ENCODE measurements at regions not wholly inside any gene's neighbourhood (a gene's known extent, or its start where the extent isn't known, plus 50 kb on each side); places are given as distances from the start of the nearest gene placed in this dataset.
A peak's percentile ranks its signal among the peaks of the same experiment; 100 is the strongest.

DNA sequence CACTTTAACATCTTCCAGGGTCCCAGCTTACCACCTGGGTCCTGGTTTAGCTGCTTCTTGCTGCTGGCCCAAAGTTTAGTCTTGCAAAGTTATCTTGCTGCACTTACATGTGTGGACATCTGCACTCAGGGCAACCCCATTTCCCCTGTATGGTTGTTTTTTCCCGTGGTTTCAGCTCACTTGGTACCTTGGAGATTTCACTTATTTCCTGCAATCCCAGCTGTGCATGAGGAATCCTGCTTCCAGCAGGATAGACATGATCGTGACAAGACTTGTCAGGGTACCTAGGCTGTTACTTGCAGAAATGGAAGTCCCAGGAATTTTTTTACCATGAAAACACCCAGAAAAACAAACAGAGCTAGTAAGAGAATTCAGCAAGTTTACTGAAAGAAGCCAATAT is 95.9 kb upstream of the LEP start:
- no peak for DNase-seq (ENCODE audit: low read depth in 3 of 3, low spot score in 2 of 3)

DNA sequence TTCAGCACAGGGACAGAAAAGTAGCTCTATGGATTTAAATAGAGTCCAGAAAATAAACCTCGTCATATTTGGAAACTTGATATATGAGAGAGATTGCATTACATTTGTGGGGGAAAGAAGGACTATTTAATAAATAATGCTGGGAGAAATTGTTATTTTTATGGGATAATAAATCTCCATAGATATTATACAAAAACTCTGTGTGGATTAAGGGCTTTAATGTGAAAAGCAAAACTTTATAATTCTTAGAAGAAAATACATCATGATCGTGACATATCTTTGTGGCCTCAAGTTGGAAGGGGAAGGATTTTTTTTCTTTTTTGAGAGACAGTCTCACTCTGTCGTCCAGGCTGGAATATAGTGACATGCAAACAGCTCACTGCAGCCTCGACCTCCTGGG is 95.0 kb upstream of the LEP start:
- no peak for DNase-seq (ENCODE audit: low read depth in 3 of 3, low spot score in 2 of 3)

DNA sequence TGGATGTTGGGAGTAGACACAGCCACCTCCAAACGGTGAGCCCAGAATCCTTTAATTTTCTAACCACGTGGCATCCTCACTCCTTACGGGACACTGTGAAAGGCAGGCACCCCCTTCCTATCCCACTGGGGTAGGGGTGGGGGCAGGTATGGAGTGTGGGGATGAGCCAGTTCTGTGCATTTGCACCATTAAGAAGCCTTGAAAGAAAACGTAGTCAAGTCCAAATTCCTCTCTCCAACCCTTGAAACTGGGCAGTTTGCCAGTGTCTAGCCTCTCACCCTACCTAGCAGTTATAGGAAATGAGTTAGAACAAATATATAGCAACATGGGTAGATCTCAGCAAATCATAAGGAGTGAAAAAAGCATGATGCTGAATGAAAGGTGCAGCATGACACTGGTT is 92.4 kb upstream of the LEP start:
- no peak for DNase-seq (ENCODE audit: low read depth in 3 of 3, low spot score in 2 of 3)

DNA sequence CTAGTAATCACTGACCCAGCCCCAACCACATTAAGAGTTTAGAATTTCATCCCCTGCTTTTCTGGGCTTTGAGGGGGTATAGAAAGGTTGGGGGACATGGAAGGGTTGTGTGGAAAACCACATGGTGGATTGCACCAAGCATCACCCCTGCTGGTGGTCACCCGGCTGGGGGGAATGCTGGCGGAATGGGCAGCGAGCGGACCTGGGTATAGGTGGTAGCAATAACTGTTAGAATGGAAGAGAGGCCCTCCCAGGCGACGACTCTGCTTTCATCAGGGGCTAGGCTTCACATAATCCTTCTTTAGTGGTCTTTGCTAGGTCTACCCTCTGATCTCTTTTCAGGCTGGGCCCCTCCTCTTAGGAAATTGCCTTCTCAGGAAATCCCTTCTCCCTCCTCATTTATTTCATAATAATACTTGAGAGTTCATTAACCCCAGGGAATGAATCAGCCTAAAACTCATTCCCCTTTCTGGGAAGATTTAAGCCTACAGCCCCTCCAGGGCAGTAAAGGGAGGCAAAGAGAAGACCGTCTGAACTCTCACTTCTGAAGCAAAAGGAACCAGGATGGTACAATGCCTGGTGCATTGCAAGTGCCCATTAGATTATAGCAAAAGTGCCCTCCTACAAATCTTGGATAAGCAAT is 90.7 kb upstream of the LEP start:
- no peak for DNase-seq (ENCODE audit: low read depth in 3 of 3, low spot score in 2 of 3)

DNA sequence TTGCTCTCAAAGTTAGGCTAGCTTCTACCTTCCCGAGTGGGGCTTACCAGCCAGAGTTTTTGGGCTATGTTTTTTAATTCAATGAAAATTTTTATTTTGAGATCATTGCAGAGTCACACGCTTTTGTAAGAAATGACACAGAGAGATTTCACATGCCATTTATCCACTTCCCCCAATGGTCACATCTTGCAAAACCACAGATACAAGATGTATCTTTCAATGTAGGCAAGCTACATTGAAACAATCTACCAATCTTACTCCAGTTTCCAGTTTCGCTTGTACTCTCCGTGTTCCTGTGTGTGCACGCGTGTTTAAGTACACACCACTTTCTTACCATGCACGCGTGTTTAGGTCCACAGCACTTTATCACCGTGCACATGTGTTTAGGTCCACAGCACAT is 89.4 kb upstream of the LEP start:
- no peak for DNase-seq (ENCODE audit: low read depth in 3 of 3, low spot score in 2 of 3)

DNA sequence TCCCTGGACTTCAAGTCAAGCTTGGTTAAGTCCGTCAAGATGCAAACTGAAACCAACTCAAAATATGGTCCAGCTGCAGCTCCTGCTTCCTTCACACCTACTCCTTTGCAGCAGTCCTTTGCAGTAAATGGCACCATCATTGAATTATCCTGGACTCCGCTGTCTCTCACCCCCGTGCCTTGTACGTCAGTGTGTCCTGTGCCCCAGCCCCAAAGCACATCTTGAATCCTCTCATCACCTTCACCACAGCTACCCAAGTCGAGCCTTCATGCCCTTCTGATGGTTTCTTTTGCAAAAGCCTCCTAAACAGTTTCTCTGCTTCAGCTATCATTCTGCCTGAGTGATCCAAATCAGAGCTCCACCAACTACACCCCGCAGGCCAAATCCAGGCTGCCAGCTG is 88.4 kb upstream of the LEP start:
- no peak for DNase-seq (ENCODE audit: low read depth in 3 of 3, low spot score in 2 of 3)

DNA sequence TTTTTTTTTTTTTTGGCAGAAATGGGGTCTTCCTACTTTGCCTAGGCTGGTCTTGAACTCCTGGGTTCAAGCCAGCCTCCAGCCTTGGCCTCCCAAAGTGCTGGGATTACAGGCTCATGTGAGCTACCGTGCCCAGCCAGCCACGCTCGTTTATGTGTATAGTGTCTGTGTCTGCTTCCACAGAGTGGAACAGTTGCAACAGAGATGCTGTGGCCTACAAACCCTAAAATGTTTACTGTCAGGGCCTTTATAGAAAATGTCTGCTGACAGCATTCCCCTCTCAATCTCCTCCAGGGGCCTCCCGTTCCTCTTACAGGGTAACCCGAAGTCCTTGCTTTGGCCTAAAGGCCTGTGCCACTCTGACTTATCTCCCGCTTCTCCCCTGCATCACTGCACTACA is 87.6 kb upstream of the LEP start:
- DNase-seq (ENCODE audit: low read depth in 3 of 3, low spot score in 2 of 3): no peak

DNA sequence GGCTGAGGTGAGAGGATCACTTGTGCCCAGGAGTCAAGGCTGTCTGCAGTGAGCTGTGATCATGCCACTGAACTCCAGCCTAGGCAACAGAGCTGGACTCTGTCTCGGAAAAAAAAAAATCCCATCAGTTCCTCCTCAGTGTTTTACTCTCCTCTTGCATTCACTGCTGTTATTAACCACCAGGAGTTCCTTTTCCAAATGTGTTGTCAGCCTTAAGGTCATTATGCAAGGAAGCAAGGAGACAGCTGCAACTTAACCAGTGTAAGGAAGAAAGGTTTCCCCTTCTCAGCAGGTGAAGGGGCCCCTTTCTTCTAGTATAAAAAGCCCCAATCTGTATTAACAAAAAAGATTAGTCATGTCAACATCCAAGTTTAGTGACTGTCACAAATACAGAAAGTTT is 86.6 kb upstream of the LEP start:
- DNase-seq (ENCODE audit: low read depth in 3 of 3, low spot score in 2 of 3): no peak

DNA sequence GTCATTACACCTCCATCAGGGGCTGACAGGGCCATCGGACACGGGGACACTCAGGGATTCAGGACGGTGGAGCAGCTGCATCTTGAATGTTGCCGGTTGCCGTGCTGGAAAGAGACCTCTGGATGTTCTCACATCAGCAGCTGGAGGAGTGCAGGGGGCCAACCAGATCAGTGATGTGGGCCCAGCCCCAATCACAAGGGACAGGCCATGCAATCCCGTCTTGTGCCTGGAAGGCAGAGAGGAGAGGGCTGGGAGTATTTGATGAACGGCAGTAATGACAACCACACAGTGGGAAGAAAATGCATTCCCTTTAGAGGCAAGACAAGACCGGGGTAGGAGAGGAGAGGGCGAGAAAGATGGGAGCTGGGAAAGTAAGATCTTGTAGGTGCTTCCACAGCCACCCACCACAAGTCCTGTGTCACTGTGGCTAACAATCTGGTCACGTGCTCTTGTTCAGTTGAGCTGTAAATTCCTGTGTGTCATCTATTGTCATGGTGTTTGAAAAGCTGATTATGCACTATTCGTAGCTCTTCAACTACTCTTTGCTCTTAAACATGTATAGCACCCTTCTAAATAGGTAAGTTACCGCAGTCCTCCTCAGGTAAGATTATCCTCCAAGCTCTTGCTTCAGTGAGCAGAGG is 85.9 kb upstream of the LEP start:
- no peak for DNase-seq (ENCODE audit: low read depth in 3 of 3, low spot score in 2 of 3)

DNA sequence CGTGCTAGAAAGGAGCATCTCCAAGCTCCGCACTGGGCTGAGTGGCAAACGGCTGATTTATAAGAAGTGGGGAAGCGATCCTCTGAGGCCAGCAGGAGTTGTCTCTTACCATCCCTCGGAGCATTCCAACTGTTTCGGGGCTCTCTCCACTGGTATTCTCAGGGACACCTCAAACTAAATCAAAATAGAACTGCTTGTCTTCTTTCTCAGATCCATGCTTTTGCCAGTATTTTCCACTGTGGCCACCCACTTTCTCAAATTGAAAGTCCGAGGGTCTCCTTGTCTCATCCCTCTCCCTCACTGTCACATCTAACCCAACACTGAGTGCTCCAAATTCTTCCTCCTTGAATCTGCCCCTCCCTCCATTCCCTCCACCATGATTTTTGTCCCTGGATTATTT is 83.2 kb upstream of the LEP start:
- no peak for DNase-seq (ENCODE audit: low read depth in 3 of 3, low spot score in 2 of 3)

DNA sequence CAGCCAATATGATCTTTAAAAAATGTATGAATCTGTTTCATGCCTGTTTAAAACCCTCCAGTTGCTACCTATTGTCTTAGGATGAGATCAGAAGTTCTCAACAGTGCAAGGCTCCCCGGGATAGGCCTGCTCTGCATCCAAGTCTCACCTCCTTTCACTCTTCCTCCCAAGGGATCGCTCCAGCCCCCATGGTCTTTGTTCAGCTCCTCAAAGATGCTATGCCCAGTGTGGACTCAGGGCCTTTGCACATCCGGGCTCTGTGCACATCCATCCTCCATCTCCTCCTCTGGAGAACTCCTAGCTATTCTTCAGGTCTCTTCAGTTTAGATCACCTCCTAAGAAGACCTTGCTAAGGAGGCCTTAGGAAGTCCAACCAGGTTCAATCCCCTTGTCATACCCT is 82.7 kb upstream of the LEP start:
- DNase-seq (ENCODE audit: low read depth in 3 of 3, low spot score in 2 of 3): no peak

DNA sequence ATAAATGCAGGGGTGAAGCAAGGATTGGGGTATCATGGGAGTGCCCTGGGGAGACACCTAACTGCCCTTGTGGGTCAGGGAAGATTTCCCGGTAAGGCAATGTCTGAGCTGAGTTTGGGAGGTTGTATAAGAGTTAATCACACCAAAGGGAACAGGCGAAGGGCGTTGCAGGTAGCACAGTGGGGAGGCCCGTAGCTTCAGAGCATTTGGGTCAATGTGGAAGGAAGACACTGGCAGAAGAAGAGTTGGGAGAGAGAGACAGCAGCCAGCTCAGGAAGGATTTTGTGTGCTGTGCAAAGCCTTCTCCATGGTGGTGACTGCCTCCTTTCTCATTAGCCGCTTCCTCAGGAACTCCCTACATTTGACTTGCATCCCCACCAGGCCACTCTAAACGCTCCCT is 80.8 kb upstream of the LEP start:
- DNase-seq (ENCODE audit: low read depth in 3 of 3, low spot score in 2 of 3): no peak

DNA sequence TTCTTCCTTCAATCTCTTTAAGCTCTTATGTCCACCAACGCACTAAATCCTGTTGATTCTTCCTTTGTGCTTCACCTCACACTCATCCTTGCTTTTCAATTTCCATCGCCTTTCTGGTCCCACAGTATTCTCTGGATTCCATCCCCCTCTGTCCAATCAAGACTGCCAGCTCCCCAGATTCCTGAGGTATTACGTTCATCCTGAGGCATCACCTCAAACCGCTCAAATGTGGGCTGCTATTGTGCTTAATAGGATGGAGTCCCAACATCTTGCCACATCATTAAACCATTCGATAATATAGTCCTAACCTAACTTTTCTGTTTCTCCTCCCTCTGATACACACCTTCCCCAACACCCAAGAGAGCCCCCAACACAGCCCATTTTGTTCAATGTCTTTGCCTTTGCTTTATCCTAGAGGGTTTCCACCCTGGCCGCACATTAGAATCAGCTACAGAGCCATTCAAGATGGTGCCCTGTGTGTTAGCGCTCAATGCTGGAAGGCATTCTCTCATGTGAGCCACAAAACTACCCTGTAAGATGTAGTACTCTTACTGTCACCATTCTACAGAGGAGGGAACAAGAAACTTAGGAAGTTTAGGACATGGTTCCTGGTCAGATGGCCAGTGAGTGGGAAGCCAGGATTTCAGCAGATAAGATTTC is 79.5 kb upstream of the LEP start:
- no peak for DNase-seq (ENCODE audit: low read depth in 3 of 3, low spot score in 2 of 3)

DNA sequence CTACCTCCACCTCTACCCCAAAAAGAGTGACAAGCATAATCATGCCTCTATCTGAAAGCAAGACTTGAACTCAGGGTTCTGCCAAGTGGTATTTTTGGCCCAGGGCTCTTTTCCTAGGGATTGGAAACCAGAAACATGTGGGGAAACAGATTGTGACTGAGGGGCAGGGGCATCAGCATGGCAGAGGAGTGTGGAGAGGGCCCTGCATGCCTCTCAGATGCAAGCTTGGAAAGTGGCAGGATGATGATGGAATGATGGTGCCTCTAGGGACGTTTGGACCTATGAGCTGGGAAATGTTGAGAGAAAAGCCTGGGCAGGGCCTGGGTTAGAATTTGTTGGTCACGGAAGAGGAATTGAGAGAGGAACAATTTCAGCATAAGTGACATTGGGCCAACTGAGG is 78.4 kb upstream of the LEP start:
- no peak for DNase-seq (ENCODE audit: low read depth in 3 of 3, low spot score in 2 of 3)

DNA sequence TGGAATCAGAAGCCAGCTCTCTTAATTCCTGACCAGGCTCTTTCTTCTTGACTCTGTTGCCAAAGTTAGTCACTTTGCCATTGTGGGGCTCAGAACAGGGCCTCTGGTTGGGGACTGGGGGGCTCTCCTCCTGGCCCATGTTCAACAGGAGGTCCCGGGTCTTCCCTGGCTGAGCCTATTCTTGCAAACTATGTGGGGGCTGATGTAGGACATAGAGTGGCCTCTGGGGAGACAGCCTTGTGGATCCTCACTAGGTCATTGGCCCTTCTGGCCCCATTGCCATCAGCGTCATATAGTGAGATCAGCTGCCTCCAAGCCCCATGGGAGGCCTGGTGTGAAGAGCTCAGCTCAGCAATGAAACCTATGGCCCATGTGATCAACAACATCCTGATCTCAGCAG is 77.6 kb upstream of the LEP start:
- no peak for DNase-seq (ENCODE audit: low read depth in 3 of 3, low spot score in 2 of 3)

DNA sequence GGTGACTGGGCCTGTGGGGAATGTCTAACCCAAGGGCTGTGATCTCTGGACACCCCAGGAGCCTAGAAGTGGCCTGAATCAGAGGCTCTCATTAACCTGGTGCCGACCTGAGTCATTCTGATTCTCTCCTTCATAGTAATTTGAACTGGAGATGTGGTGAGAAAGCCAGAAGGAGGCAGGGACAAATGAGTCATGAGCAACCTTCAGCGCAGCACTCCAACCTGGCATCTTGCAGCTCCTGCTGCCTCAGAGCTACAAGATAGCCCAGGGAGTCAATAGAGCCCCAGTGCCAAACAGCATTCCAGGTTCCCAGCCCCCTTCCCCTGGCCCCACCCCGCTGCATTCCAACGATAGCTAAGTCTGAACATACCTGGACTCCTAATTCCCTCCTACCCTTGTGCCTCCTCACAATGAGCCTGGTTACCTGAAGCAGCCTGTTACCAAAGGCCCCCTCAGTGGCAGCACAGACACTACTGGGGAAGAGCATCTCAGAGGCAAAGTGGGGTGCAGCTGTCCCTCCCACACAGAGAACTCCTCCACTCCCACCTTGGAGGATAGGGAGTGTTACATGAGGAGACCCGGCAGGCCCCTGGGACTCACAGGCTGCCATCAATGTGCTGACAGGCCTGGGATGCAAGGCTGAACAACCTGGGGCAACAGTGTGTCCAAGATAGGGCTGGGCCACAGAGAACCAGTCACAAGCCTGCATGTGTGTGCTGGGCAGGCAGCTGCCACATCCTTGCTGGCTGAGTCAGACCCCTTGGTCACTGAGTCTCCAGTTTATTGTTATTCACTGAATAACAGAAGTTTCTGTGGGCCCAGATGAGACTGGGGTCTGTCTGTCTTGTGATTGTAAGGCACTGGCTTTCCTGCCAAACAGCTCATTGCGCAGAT is 76.8 kb upstream of the LEP start:
- no peak for DNase-seq (ENCODE audit: low read depth in 3 of 3, low spot score in 2 of 3)

DNA sequence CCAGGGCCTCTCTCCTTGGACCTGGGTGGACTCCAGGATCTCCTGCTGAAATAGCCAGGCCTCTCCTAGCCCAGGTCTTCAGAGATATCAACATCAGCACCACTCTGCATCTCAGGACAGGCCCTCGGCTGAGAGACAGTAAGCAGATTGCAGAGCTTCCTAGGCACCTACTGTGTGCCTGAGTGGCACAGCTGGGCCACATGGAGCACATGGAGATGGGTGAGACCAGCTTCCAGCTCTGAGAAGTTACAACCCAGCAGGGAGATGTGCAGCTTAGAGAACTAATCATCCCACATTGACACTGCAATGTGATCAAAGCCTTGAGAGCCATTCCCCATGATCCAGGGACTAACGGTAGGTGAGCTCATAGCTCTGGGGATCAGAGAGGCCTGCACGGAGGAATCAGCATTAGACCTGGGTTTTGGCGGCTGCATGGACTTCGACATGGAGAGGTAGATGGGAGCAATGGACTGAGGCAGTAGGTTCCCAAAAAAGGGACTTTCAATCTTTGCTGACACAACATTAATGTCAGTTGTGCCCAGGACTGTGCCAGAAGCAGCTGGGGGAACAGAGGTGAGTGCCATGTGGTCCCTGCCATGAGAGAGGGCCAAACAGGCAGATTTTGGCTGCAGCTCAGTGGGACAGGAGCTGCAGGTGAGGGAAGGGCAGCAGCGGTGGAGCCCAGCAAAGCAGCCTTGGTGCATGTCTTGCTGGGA is 76.0 kb upstream of the LEP start:
- no peak for DNase-seq (ENCODE audit: low read depth in 3 of 3, low spot score in 2 of 3)

DNA sequence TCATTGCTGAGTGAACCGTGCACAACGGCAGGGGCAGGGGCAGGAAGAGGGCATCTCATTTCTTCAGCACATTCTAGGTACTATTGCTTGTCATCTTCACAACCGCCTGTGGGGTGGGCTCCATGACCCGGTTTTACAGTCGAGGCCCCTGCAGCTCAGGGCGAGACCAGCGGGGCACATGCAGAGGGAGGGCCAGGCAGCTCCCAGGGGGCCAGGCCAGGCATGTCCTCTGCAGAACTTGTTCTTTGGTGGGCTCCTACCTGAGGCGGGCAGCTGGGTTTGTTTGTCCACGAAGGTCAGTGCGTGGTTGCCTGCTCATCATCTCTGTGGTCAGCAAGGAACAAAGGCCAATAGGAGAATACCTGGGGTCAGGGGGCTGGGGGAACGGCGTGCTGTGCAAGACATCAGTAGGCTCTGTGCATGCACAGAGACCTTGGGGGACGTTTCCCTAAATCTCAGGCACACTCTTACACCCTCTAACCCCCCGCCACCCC is 75.1 kb upstream of the LEP start:
- no peak for DNase-seq (ENCODE audit: low read depth in 3 of 3, low spot score in 2 of 3)

DNA sequence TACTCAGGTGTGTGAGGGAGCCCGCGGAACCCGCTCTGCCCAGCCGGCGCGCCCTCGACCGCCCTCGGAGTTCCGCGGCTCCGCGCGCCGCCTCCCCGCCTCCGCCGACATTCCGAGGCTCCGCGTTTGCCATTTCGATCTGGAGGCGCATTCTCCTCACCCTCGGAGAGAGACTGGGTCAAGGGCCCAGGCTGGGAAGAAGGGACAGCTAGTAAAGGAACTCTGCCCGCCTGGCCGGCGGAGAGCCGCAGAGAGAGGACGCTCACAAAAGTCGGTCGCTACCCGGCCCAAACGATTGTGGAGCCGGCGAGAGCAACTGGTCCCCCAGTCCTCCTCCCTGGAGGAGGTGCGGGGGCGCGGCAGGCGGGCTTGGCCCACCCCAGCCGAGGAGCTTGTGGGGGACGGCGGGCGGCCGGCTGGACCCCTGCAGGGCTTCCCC is 74.5 kb upstream of the LEP start:
- no peak for DNase-seq (ENCODE audit: low read depth in 3 of 3, low spot score in 2 of 3)

DNA sequence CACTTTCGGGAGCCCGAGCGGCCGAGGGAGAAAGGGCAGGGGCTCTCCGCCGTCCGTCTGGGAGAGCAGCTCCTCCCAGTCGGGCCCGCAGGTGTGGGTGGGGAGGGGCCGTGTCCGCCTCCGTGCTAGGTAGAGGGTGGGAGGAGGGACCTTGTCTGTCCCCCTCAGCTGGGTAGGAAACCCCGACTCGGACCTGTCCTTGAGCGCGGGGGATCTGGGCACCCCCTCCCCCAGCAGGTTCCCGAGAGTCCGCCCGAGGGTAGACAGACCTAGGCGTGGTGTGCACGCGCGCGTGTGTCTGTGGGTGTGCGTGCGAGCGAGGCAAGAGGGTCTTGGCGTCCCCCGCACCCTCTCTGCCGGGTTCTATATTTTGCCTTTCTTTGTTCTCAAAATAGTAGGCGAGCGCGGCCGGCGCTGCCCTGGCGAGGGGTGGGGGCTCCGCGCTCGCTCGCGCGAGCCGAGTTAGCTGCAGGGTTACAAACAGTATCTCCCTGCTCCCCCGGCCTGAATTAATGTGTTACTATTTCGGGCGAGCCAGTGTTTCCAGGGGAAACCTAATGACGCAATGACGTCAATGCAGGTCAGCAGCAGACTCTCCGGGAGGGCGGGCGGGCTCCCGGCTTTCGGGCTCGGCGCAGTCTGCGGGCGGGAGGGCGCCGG is 73.9 kb upstream of the LEP start:
- DNase-seq (ENCODE audit: low read depth in 3 of 3, low spot score in 2 of 3): peak; percentile 57 to 69 (median 63)
